ENCODE measurements at regions not wholly inside any gene's neighbourhood (a gene's known extent, or its start where the extent isn't known, plus 50 kb on each side); places are given as distances from the start of the nearest gene placed in this dataset.

- Histone ChIP-seq H3K9me3 (replicated peaks) (no peaks in the 10 kb centered on the region), H3K27me3 (replicated peaks) (no peaks in the 10 kb centered on the region), H3K27ac (peak overlapping the region; percentile 100), H3K4me3 (peak overlapping the region; percentile 87), H3K36me3 (peaks cover 3% of the 10 kb centered on the region; the same call in 1 of the 2 replicates), H3K4me1 (replicated peaks) (peaks cover 38% of the 10 kb centered on the region)
- peak; percentile 73 to 91 for DNase-seq (ENCODE audit: low read depth in 1 of 2, low spot score in 2 of 2)
These were observed 105.3 kb upstream of the HNRNPU start for GRCh38 chr1:244969355-244970235.

GRCh38 chr1:244968881-244969280, 104.5 kb upstream of the HNRNPU start:
- Histone ChIP-seq H3K27me3 (replicated peaks) (no peaks in the 10 kb centered on the region), H3K36me3 (peaks cover 3% of the 10 kb centered on the region; the same call in 1 of the 2 replicates), H3K4me3 (peak overlapping the region; percentile 5; the same call in 1 of the 2 replicates), H3K4me1 (replicated peaks) (peaks cover 41% of the 10 kb centered on the region), H3K9me3 (replicated peaks) (no peaks in the 10 kb centered on the region), H3K27ac (peak overlapping the region; percentile 100)
- DNase-seq (ENCODE audit: low read depth in 1 of 2, low spot score in 2 of 2) = no peak

- Histone ChIP-seq H3K4me3 (peak overlapping the region; percentile 5; the same call in 1 of the 2 replicates), H3K36me3 (peaks cover 3% of the 10 kb centered on the region; the same call in 1 of the 2 replicates), H3K27me3 (replicated peaks) (no peaks in the 10 kb centered on the region), H3K4me1 (replicated peaks) (peaks cover 46% of the 10 kb centered on the region), H3K27ac (peak overlapping the region; percentile 100), H3K9me3 (replicated peaks) (no peaks in the 10 kb centered on the region)
- DNase-seq (ENCODE audit: low read depth in 1 of 2, low spot score in 2 of 2) = peak; percentile 65 to 68
These were observed 104.1 kb upstream of the HNRNPU start for GRCh38 chr1:244968471-244968871.

GRCh38 chr1:244967159-244967558, 102.8 kb upstream of the HNRNPU start:
- Histone ChIP-seq H3K9me3 (replicated peaks) (no peaks in the 10 kb centered on the region), H3K4me1 (replicated peaks) (peaks cover 51% of the 10 kb centered on the region), H3K27ac (no peak overlapping the region), H3K4me3 (no peak overlapping the region), H3K27me3 (replicated peaks) (no peaks in the 10 kb centered on the region), H3K36me3 (peaks cover 3% of the 10 kb centered on the region; the same call in 1 of the 2 replicates)
- DNase-seq (ENCODE audit: low read depth in 1 of 2, low spot score in 2 of 2) = no peak

GRCh38 chr1:244965185-244966030, 101.1 kb upstream of the HNRNPU start:
- Histone ChIP-seq H3K9me3 (replicated peaks) (no peaks in the 10 kb centered on the region), H3K36me3 (no peaks in the 10 kb centered on the region), H3K4me3 (no peak overlapping the region), H3K27me3 (replicated peaks) (no peaks in the 10 kb centered on the region), H3K4me1 (replicated peaks) (peaks cover 49% of the 10 kb centered on the region), H3K27ac (peak overlapping the region; percentile 84)
- no peak for DNase-seq (ENCODE audit: low read depth in 1 of 2, low spot score in 2 of 2)

GRCh38 chr1:244964112-244964971, 100.0 kb upstream of the HNRNPU start:
- H3K9me3 ChIP-seq (replicated peaks) = no peaks in the 10 kb centered on the region
- peak overlapping the region; percentile 3 for H3K4me3 ChIP-seq
- no peaks in the 10 kb centered on the region for H3K27me3 ChIP-seq (replicated peaks)
- H3K4me1 ChIP-seq (replicated peaks) = peaks cover 44% of the 10 kb centered on the region
- no peaks in the 10 kb centered on the region for H3K36me3 ChIP-seq
- peak; percentile 85 to 96 for DNase-seq (ENCODE audit: low read depth in 1 of 2, low spot score in 2 of 2)
- H3K27ac ChIP-seq = peak overlapping the region; percentile 84

GRCh38 chr1:244963231-244963826, 99.0 kb upstream of the HNRNPU start:
- Histone ChIP-seq H3K4me3 (no peak overlapping the region; the same call in 1 of the 2 replicates), H3K27ac (peak overlapping the region; percentile 84), H3K36me3 (no peaks in the 10 kb centered on the region), H3K27me3 (replicated peaks) (no peaks in the 10 kb centered on the region), H3K4me1 (replicated peaks) (peaks cover 34% of the 10 kb centered on the region), H3K9me3 (replicated peaks) (no peaks in the 10 kb centered on the region)
- DNase-seq (ENCODE audit: low read depth in 1 of 2, low spot score in 2 of 2) = peak in 1 of 2 experiments; percentile 35

- DNase-seq (ENCODE audit: low read depth in 1 of 2, low spot score in 2 of 2) = no peak
- Histone ChIP-seq H3K9me3 (replicated peaks) (no peaks in the 10 kb centered on the region), H3K36me3 (no peaks in the 10 kb centered on the region), H3K27ac (no peak overlapping the region), H3K27me3 (replicated peaks) (no peaks in the 10 kb centered on the region), H3K4me3 (no peak overlapping the region), H3K4me1 (replicated peaks) (peaks cover 30% of the 10 kb centered on the region)
These were observed 97.8 kb upstream of the HNRNPU start for GRCh38 chr1:244962130-244962529.

GRCh38 chr1:244960904-244961303, 96.6 kb upstream of the HNRNPU start:
- Histone ChIP-seq H3K27me3 (replicated peaks) (no peaks in the 10 kb centered on the region), H3K4me1 (replicated peaks) (peaks cover 30% of the 10 kb centered on the region), H3K36me3 (no peaks in the 10 kb centered on the region), H3K27ac (no peak overlapping the region), H3K9me3 (replicated peaks) (no peaks in the 10 kb centered on the region), H3K4me3 (no peak overlapping the region)
- no peak for DNase-seq (ENCODE audit: low read depth in 1 of 2, low spot score in 2 of 2)

GRCh38 chr1:244958593-244958992, 94.2 kb upstream of the HNRNPU start:
- no peak overlapping the region for H3K27ac ChIP-seq
- no peaks in the 10 kb centered on the region for H3K36me3 ChIP-seq
- no peaks in the 10 kb centered on the region for H3K27me3 ChIP-seq (replicated peaks)
- H3K9me3 ChIP-seq (replicated peaks) = no peaks in the 10 kb centered on the region
- peaks cover 10% of the 10 kb centered on the region for H3K4me1 ChIP-seq (replicated peaks)
- H3K4me3 ChIP-seq = no peak overlapping the region
- no peak for DNase-seq (ENCODE audit: low read depth in 1 of 2, low spot score in 2 of 2)

GRCh38 chr1:244957525-244957924, 93.2 kb upstream of the HNRNPU start:
- H3K9me3 ChIP-seq (replicated peaks) = no peaks in the 10 kb centered on the region
- H3K4me3 ChIP-seq = no peak overlapping the region
- no peaks in the 10 kb centered on the region for H3K36me3 ChIP-seq
- H3K27ac ChIP-seq = no peak overlapping the region
- H3K4me1 ChIP-seq (replicated peaks) = no peaks in the 10 kb centered on the region
- H3K27me3 ChIP-seq (replicated peaks) = no peaks in the 10 kb centered on the region
- DNase-seq (ENCODE audit: low read depth in 1 of 2, low spot score in 2 of 2) = no peak

GRCh38 chr1:244957122-244957521, 92.8 kb upstream of the HNRNPU start:
- Histone ChIP-seq H3K27me3 (replicated peaks) (no peaks in the 10 kb centered on the region), H3K36me3 (no peaks in the 10 kb centered on the region), H3K9me3 (replicated peaks) (no peaks in the 10 kb centered on the region), H3K27ac (no peak overlapping the region), H3K4me1 (replicated peaks) (no peaks in the 10 kb centered on the region), H3K4me3 (no peak overlapping the region)
- DNase-seq (ENCODE audit: low read depth in 1 of 2, low spot score in 2 of 2) = no peak

- Histone ChIP-seq H3K27ac (no peak overlapping the region), H3K36me3 (no peaks in the 10 kb centered on the region)
- DNase-seq (ENCODE audit: low read depth in 1 of 2, low spot score in 2 of 2) = no peak
These were observed 91.3 kb upstream of the HNRNPU start for GRCh38 chr1:244955661-244956060.

More at GRCh38 chr1:244955661-244956060, 91.3 kb upstream of the HNRNPU start:
- H3K4me1 ChIP-seq (replicated peaks) = no peaks in the 10 kb centered on the region
- no peak overlapping the region for H3K4me3 ChIP-seq
- no peaks in the 10 kb centered on the region for H3K27me3 ChIP-seq (replicated peaks)
- H3K9me3 ChIP-seq (replicated peaks) = no peaks in the 10 kb centered on the region

Data from SJSA1 (cell line).